ENCODE measurements at regions not wholly inside any gene's neighbourhood (a gene's known extent, or its start where the extent isn't known, plus 50 kb on each side); places are given as distances from the start of the nearest gene placed in this dataset.

DNA sequence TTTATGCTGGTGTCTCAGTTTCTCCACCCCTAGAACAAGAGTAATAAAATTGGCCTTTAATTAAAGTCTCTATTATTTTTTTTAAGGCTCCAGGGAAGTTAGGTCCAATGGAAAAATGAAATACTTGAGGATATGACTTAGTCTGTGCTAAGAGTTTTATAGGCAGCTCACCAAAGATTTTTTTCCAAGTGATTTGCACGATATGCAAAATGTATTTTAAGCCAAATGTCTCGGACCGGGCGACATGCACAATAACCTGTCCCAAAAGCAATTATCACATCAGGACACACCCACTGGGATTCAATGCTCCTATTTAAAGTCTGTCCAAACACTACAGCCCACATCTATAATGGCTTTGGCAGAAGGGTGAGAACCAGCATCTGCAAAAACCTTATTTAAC, 136.1 kb upstream of the ANKH start:
- DNase-seq (ENCODE audit: extremely low spot score): no peak
- ChIA-PET CTCF (interaction anchor here (0.9 kb wide), 1 partner anchor 197 kb away, joined by 3 read pairs; no protein-coding TSS in a partner anchor), POLR2A (no interaction called here)
- TF ChIP-seq, protein P1, sequence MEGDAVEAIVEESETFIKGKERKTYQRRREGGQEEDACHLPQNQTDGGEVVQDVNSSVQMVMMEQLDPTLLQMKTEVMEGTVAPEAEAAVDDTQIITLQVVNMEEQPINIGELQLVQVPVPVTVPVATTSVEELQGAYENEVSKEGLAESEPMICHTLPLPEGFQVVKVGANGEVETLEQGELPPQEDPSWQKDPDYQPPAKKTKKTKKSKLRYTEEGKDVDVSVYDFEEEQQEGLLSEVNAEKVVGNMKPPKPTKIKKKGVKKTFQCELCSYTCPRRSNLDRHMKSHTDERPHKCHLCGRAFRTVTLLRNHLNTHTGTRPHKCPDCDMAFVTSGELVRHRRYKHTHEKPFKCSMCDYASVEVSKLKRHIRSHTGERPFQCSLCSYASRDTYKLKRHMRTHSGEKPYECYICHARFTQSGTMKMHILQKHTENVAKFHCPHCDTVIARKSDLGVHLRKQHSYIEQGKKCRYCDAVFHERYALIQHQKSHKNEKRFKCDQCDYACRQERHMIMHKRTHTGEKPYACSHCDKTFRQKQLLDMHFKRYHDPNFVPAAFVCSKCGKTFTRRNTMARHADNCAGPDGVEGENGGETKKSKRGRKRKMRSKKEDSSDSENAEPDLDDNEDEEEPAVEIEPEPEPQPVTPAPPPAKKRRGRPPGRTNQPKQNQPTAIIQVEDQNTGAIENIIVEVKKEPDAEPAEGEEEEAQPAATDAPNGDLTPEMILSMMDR (IDR thresholded peaks at IDR 0.05; ENCODE audit: control extremely low read depth, extremely low read depth, low read depth, missing control alignments): no peak

- DNase-seq (ENCODE audit: extremely low spot score): no peak
- TF ChIP-seq, protein P1 (IDR thresholded peaks at IDR 0.05; ENCODE audit: control extremely low read depth, extremely low read depth, low read depth, missing control alignments): no peak
- CTCF ChIA-PET: interaction anchor here (1.0 to 8.4 kb wide), 17 partner anchors 11 to 603 kb away, joined by 3 to 147 read pairs (median 6); no protein-coding TSS in a partner anchor
- POLR2A ChIA-PET: no interaction called here
Measured at GRCh38 chr5:15004506-15004905, 132.9 kb upstream of the ANKH start.

DNA sequence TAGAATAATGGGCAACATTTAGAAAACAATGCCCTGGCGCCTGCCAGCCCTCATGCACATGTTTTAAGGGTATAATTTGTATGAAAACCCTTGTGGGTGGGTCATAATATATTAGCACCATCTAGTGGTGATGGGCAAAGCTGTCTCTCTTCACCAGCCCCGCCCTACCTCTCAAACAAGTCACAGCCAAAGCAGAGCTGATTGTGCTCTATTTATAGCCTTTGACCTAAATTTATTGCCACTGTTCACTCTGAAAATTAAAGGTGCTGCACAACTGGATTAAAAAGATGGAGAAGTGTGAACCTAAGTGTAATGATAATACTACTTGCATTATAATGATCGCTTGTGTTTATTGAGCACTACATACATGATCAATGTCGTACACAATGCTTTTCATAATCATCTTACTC, 131.9 kb upstream of the ANKH start:
- ChIA-PET POLR2A (no interaction called here), CTCF (interaction anchor here (0.8 to 8.4 kb wide), 35 partner anchors 9 to 992 kb away, joined by 3 to 147 read pairs (median 5); no protein-coding TSS in a partner anchor)
- peak; percentile 62 for DNase-seq (ENCODE audit: extremely low spot score)
- TF ChIP-seq, protein P1 (IDR thresholded peaks at IDR 0.05; ENCODE audit: control extremely low read depth, extremely low read depth, low read depth, missing control alignments): peak; percentile 72

GRCh38 chr5:15002791-15003190, 131.2 kb upstream of the ANKH start:
- DNase-seq (ENCODE audit: extremely low spot score): no peak
- ChIA-PET CTCF (interaction anchor here (1.0 to 8.4 kb wide), 29 partner anchors 10 to 319 kb away, joined by 3 to 147 read pairs (median 5); no protein-coding TSS in a partner anchor), POLR2A (no interaction called here)
- TF ChIP-seq, protein P1 (IDR thresholded peaks at IDR 0.05; ENCODE audit: control extremely low read depth, extremely low read depth, low read depth, missing control alignments): no peak

DNA sequence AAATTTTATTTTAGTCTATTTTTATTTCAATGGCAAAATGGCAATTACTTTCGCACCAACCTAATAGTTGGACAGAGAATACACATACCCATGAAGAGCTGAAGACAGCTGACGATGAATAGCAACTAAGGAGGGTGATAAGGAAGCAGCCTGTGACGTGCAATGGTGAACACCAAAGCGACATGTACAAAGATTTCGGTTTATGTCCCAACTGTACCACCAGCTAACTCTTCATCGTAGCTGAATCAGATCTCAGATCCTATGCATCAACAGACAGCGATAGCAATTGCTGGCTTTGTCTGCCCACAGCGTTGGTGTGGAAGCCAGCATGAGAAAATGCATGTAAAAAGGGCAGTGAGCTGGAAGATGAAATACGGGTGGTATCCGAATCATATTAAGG, 130.6 kb upstream of the ANKH start:
- POLR2A ChIA-PET: no interaction called here
- DNase-seq (ENCODE audit: extremely low spot score): no peak
- TF ChIP-seq, protein P1 (IDR thresholded peaks at IDR 0.05; ENCODE audit: control extremely low read depth, extremely low read depth, low read depth, missing control alignments): no peak
- CTCF ChIA-PET: interaction anchor here (1.0 to 8.4 kb wide), 13 partner anchors 9 to 318 kb away, joined by 3 to 147 read pairs (median 7); no protein-coding TSS in a partner anchor

DNA sequence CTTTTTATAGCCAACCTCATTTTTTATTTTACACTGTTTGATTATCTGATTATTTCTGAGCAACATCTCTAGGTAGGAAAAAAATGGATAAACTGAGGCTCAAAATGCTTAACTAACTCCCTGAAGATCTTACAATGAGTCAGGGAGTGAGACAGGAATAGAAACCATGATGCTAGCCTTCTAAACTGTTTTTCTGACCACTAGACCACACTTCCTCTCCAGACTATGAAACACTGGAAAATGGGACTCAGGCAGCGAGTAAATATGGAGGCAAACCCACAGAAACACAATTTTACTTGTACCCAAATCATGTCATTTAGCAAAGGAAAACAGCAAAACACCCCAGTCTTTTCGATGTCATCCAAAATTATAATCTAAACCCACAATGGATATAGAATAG, 129.9 kb upstream of the ANKH start:
- DNase-seq (ENCODE audit: extremely low spot score): no peak
- POLR2A ChIA-PET: no interaction called here
- CTCF ChIA-PET: interaction anchor here (1.6 to 8.4 kb wide), 6 partner anchors 8 to 317 kb away, joined by 5 to 147 read pairs (median 31); no protein-coding TSS in a partner anchor
- TF ChIP-seq, protein P1 (IDR thresholded peaks at IDR 0.05; ENCODE audit: control extremely low read depth, extremely low read depth, low read depth, missing control alignments): no peak

All from GM10248 (cell line).